ENCODE measurements at regions not wholly inside any gene's neighbourhood (a gene's known extent, or its start where the extent isn't known, plus 50 kb on each side); places are given as distances from the start of the nearest gene placed in this dataset.

GRCh38 chr18:26763446-26764110 lies 101.9 kb downstream of the AQP4 start:
- ChIA-PET POLR2A (no interaction called here), CTCF (ENCODE audit: low intra/inter-chr PET ratio, low total read pairs) (no interaction called here)
- ATAC-seq: no peak
- no TSS peak for BruUV-seq (replicated peaks)
- 0 out of 2 replicates have a peak, but pooled peaks cover 9% of the 10 kb centered on the region for H3K4me1 ChIP-seq (ENCODE audit: insufficient read depth, low read length)
- H4K20me1 ChIP-seq (ENCODE audit: insufficient read depth, low read length): no peaks in the 10 kb centered on the region
- no peak overlapping the region for H3K9ac ChIP-seq (ENCODE audit: insufficient read depth, low read depth, low read length)
- no peak overlapping the region for H2AFZ ChIP-seq (ENCODE audit: low read length)
- H3K27me3 ChIP-seq (ENCODE audit: control insufficient read depth in 1 of 2, insufficient read depth in 2 of 2, low read length in 2 of 2): no peaks in the 10 kb centered on the region
- H3K4me2 ChIP-seq (ENCODE audit: low read depth, low read length): no peak overlapping the region
- no peak overlapping the region for H3K4me3 ChIP-seq (replicated peaks in 1 of 3; ENCODE audit: insufficient read depth in 1 of 3, low read depth in 2 of 3, low read length in 3 of 3)
- 12% methylated on average over 6 of the region's 6 CpGs for WGBS (ENCODE audit: low lambda C conversion rate)
- in situ Hi-C loops (cut with HindIII; ENCODE audit: extremely low pct_ligation_motif_present, low pct_unique_long_range_greater_than_20kb): no loop called here
- no peak for DNase-seq (ENCODE audit: low spot score)
- intact Hi-C loops (cut with micrococcal nuclease; ENCODE audit: unreplicated experiment): no loop called here
- H3K36me3 ChIP-seq (replicated peaks in 1 of 2; ENCODE audit: control insufficient read depth in 1 of 2, insufficient read depth in 2 of 2, low read length in 2 of 2): no peaks in the 10 kb centered on the region
- no peaks in the 10 kb centered on the region for H3K9me3 ChIP-seq (ENCODE audit: low read length)
- H3K27ac ChIP-seq (ENCODE audit: extremely low read length, insufficient read depth, low read length): no peak overlapping the region
- FAIRE-seq: no peak
- TF ChIP-seq RARA (CRISPR knock-in tag; IDR thresholded peaks at IDR 0.05): no peak
- no peak for TF ChIP-seq ZNF674 (CRISPR knock-in tag; IDR thresholded peaks at IDR 0.05; ENCODE audit: low read depth)
- no peak for TF ChIP-seq ZNF556 (CRISPR knock-in tag; IDR thresholded peaks at IDR 0.05; ENCODE audit: borderline replicate concordance)
- no peak for TF ChIP-seq RNF219 (CRISPR knock-in tag; IDR thresholded peaks at IDR 0.05)
- TF ChIP-seq ZNF430 (CRISPR knock-in tag; IDR thresholded peaks at IDR 0.05): no peak
- no peak for TF ChIP-seq ATF7 (IDR thresholded peaks at IDR 0.05)
- no peak for TF ChIP-seq ATF7 (CRISPR knock-in tag; IDR thresholded peaks at IDR 0.05)
- TF ChIP-seq ZXDC (CRISPR knock-in tag; IDR thresholded peaks at IDR 0.05): no peak
- TF ChIP-seq ZNF558 (CRISPR knock-in tag; IDR thresholded peaks at IDR 0.05; ENCODE audit: borderline replicate concordance): no peak
- no peak for TF ChIP-seq ZNF180 (CRISPR knock-in tag; IDR thresholded peaks at IDR 0.05; ENCODE audit: borderline replicate concordance, low read depth)
- TF ChIP-seq, protein P1, sequence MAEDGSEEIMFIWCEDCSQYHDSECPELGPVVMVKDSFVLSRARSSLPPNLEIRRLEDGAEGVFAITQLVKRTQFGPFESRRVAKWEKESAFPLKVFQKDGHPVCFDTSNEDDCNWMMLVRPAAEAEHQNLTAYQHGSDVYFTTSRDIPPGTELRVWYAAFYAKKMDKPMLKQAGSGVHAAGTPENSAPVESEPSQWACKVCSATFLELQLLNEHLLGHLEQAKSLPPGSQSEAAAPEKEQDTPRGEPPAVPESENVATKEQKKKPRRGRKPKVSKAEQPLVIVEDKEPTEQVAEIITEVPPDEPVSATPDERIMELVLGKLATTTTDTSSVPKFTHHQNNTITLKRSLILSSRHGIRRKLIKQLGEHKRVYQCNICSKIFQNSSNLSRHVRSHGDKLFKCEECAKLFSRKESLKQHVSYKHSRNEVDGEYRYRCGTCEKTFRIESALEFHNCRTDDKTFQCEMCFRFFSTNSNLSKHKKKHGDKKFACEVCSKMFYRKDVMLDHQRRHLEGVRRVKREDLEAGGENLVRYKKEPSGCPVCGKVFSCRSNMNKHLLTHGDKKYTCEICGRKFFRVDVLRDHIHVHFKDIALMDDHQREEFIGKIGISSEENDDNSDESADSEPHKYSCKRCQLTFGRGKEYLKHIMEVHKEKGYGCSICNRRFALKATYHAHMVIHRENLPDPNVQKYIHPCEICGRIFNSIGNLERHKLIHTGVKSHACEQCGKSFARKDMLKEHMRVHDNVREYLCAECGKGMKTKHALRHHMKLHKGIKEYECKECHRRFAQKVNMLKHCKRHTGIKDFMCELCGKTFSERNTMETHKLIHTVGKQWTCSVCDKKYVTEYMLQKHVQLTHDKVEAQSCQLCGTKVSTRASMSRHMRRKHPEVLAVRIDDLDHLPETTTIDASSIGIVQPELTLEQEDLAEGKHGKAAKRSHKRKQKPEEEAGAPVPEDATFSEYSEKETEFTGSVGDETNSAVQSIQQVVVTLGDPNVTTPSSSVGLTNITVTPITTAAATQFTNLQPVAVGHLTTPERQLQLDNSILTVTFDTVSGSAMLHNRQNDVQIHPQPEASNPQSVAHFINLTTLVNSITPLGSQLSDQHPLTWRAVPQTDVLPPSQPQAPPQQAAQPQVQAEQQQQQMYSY (CRISPR knock-in tag; IDR thresholded peaks at IDR 0.05): no peak
- TF ChIP-seq, protein P2, sequence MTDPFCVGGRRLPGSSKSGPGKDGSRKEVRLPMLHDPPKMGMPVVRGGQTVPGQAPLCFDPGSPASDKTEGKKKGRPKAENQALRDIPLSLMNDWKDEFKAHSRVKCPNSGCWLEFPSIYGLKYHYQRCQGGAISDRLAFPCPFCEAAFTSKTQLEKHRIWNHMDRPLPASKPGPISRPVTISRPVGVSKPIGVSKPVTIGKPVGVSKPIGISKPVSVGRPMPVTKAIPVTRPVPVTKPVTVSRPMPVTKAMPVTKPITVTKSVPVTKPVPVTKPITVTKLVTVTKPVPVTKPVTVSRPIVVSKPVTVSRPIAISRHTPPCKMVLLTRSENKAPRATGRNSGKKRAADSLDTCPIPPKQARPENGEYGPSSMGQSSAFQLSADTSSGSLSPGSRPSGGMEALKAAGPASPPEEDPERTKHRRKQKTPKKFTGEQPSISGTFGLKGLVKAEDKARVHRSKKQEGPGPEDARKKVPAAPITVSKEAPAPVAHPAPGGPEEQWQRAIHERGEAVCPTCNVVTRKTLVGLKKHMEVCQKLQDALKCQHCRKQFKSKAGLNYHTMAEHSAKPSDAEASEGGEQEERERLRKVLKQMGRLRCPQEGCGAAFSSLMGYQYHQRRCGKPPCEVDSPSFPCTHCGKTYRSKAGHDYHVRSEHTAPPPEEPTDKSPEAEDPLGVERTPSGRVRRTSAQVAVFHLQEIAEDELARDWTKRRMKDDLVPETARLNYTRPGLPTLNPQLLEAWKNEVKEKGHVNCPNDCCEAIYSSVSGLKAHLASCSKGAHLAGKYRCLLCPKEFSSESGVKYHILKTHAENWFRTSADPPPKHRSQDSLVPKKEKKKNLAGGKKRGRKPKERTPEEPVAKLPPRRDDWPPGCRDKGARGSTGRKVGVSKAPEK (CRISPR knock-in tag; IDR thresholded peaks at IDR 0.05; ENCODE audit: borderline replicate concordance): no peak
- no peaks in the 10 kb centered on the region for H3K79me2 ChIP-seq (ENCODE audit: insufficient read depth, low read length)
